Nephron (organoid): ENCODE measurements at regions not wholly inside any gene's neighbourhood (a gene's known extent, or its start where the extent isn't known, plus 50 kb on each side); places are given as distances from the start of the nearest gene placed in this dataset.
"Not testable (repeated sequence)": the region's sequence is repeated elsewhere in the genome, so short reads cannot be mapped to it uniquely, and the experiment has no call there.

ENCODE experiments used
- H3K27ac Mint-ChIP-seq, 3 experiments: 2 replicates each; pipeline ENCODE4 v1.8.0; 2020; ENCODE audit warnings: mixed read lengths in 3 of 3, mild to moderate bottlenecking in 2 of 3, moderate library complexity in 1 of 3
- H3K27me3 Mint-ChIP-seq: 2 replicates; pipeline ENCODE4 v1.8.0; 2021; ENCODE audit warnings: low read depth, mild to moderate bottlenecking, moderate library complexity, mixed read lengths
- H3K36me3 Mint-ChIP-seq: 2 replicates; pipeline ENCODE4 v1.8.0; 2020; ENCODE audit warnings: low read depth, mixed read lengths
- H3K4me1 Mint-ChIP-seq: 2 replicates; pipeline ENCODE4 v1.8.0; 2020; ENCODE audit warnings: mixed read lengths
- H3K4me3 Mint-ChIP-seq, 3 experiments: 2 replicates each; pipeline ENCODE4 v1.8.0; 2020; ENCODE audit warnings: mild to moderate bottlenecking in 3 of 3, mixed read lengths in 3 of 3, moderate library complexity in 2 of 3
- H3K9me3 Mint-ChIP-seq: 2 replicates; pipeline ENCODE4 v1.8.0; 2020; ENCODE audit warnings: mixed read lengths
- CTCF ChIP-seq, 3 experiments: fragments of 200-600 bp; sonication (generic); IDR thresholded peaks; one replicate each; pipeline ENCODE4 v1.5.0; 2021; ENCODE audit warnings: antibody characterized with exemption in 3 of 3; ENCODE audit not compliant: unreplicated experiment in 3 of 3

- Mint-ChIP-seq H3K27me3 (no peaks in the 10 kb centered on the region), H3K4me1 (peaks cover 62% of the 10 kb centered on the region)
Observed at GRCh38 chr15:92822216-92823144, 77.6 kb upstream of the CHD2 start.

GRCh38 chr15:92825985-92826384 is 74.1 kb upstream of the CHD2 start:
- TF ChIP-seq CTCF (IDR thresholded peaks at IDR 0.05; ENCODE audit: unreplicated experiment in 3 of 3): no peak
- H3K4me1 Mint-ChIP-seq: peaks cover 44% of the 10 kb centered on the region
- H3K27me3 Mint-ChIP-seq: no peaks in the 10 kb centered on the region
- H3K27ac Mint-ChIP-seq: peak overlapping the region; percentile 15 to 67 (median 50)
- no peaks in the 10 kb centered on the region for H3K9me3 Mint-ChIP-seq
- no peaks in the 10 kb centered on the region for H3K36me3 Mint-ChIP-seq
- H3K4me3 Mint-ChIP-seq: no peak overlapping the region

More at GRCh38 chr15:92822216-92823144, 77.6 kb upstream of the CHD2 start:
- Mint-ChIP-seq H3K4me3 (peak overlapping the region; percentile 34 to 72 (median 72)), H3K27ac (peak overlapping the region; percentile 96 to 99 (median 99)), H3K36me3 (no peaks in the 10 kb centered on the region), H3K9me3 (no peaks in the 10 kb centered on the region)
- TF ChIP-seq CTCF (IDR thresholded peaks at IDR 0.05; ENCODE audit: unreplicated experiment in 3 of 3): no peak

- not testable (repeated sequence) for H3K36me3 Mint-ChIP-seq, H3K4me3 Mint-ChIP-seq, H3K9me3 Mint-ChIP-seq, H3K27me3 Mint-ChIP-seq
- peak overlapping the region in 1 of 3 experiments; percentile 41 for H3K27ac Mint-ChIP-seq
- peaks cover 48% of the 10 kb centered on the region for H3K4me1 Mint-ChIP-seq
Observed at GRCh38 chr15:92827991-92828390, 72.1 kb upstream of the CHD2 start.

GRCh38 chr15:92829875-92830274 is 70.2 kb upstream of the CHD2 start:
- no peak for TF ChIP-seq CTCF (IDR thresholded peaks at IDR 0.05; ENCODE audit: unreplicated experiment in 3 of 3)
- Mint-ChIP-seq H3K36me3 (no peaks in the 10 kb centered on the region), H3K27ac (peak overlapping the region; percentile 99 to 100 (median 100)), H3K9me3 (no peaks in the 10 kb centered on the region), H3K4me3 (peak overlapping the region in 1 of 3 experiments; percentile 44), H3K27me3 (no peaks in the 10 kb centered on the region), H3K4me1 (peaks cover 50% of the 10 kb centered on the region)

GRCh38 chr15:92831336-92831654 is 68.8 kb upstream of the CHD2 start:
- H3K27me3 Mint-ChIP-seq: no peaks in the 10 kb centered on the region
- H3K27ac Mint-ChIP-seq: peak overlapping the region; percentile 99 to 100 (median 100)
- peaks cover 44% of the 10 kb centered on the region for H3K4me1 Mint-ChIP-seq
- H3K9me3 Mint-ChIP-seq: no peaks in the 10 kb centered on the region
- peak overlapping the region; percentile 69 to 75 (median 72) for H3K4me3 Mint-ChIP-seq
- no peaks in the 10 kb centered on the region for H3K36me3 Mint-ChIP-seq
- TF ChIP-seq CTCF (IDR thresholded peaks at IDR 0.05; ENCODE audit: unreplicated experiment in 3 of 3): no peak

- H3K9me3 Mint-ChIP-seq: no peaks in the 10 kb centered on the region
- peaks cover 44% of the 10 kb centered on the region for H3K4me1 Mint-ChIP-seq
- no peaks in the 10 kb centered on the region for H3K36me3 Mint-ChIP-seq
- TF ChIP-seq CTCF (IDR thresholded peaks at IDR 0.05; ENCODE audit: unreplicated experiment in 3 of 3): no peak
- H3K27me3 Mint-ChIP-seq: no peaks in the 10 kb centered on the region
- peak overlapping the region; percentile 99 to 100 (median 100) for H3K27ac Mint-ChIP-seq
- H3K4me3 Mint-ChIP-seq: peak overlapping the region; percentile 69 to 75 (median 72)
Observed at GRCh38 chr15:92831655-92832328, 68.3 kb upstream of the CHD2 start.
